ENCODE measurements at regions not wholly inside any gene's neighbourhood (a gene's known extent, or its start where the extent isn't known, plus 50 kb on each side); places are given as distances from the start of the nearest gene placed in this dataset.

DNA sequence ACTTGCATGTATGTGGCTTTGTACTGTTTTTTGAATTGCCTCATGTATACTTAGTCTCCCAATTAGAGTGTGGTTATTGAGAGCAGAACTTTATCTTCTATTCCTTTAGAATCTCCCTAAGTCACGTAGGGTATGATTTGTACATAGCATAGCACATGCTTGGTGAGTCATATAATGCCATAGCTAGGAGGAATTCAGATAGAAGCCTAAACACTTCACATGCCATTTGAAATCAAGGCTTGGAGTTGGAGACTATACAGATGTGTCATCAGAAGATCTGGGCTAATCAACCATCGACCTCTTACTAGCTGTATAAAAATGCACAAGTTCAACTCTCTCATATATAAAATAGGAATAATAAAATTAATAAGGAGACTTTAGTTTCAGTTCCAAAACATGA, 222.6 kb upstream of the ST6GAL2 start:
- no peak for TF ChIP-seq POLR2A (IDR thresholded peaks at IDR 0.05)
- TF ChIP-seq CTCF (IDR thresholded peaks at IDR 0.05) = no peak

Measured in uterus (tissue), 2 donors.